ENCODE measurements at regions not wholly inside any gene's neighbourhood (a gene's known extent, or its start where the extent isn't known, plus 50 kb on each side); places are given as distances from the start of the nearest gene placed in this dataset.

DNA sequence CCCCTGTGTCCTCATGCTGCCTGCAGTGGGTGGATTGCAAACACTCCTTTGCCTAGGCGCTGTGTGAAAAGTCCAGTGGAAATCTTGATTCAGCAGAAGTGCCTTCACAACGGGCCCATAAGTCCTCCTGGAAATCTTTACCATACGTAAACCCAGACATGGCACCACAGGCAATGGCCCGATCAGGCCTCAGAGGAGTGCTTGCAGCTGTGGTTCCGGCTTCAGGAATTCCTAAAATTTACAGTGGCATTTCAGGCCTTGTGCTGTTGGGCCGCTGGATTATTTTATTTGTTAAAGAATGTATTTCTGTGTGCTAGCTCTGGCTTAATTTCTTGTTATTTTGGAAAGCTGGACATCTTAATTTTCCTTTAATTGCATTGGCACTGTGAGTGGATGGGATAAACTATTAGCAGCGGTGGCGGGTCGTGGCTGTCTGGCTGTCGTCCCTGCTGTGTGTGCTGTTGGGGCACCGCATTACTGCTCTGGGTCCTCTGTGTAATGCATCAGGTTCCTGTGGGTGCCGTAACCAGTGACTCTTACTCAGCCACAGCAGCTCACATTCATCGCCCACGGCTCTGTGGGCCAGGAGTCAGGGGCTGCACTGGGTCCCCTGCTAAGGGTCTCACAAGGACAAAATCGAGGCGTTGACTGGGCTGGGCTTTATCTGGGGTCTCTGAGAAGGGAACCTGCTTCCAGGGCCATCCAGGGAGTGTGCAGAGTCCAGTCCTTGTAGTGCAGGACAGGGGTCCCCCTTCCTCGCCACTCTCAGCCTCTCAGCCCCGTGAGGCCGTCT lies 73.1 kb downstream of the RTP5 start:
- DNase-seq (ENCODE audit: low read depth in 3 of 3, low spot score in 2 of 3) = no peak

DNA sequence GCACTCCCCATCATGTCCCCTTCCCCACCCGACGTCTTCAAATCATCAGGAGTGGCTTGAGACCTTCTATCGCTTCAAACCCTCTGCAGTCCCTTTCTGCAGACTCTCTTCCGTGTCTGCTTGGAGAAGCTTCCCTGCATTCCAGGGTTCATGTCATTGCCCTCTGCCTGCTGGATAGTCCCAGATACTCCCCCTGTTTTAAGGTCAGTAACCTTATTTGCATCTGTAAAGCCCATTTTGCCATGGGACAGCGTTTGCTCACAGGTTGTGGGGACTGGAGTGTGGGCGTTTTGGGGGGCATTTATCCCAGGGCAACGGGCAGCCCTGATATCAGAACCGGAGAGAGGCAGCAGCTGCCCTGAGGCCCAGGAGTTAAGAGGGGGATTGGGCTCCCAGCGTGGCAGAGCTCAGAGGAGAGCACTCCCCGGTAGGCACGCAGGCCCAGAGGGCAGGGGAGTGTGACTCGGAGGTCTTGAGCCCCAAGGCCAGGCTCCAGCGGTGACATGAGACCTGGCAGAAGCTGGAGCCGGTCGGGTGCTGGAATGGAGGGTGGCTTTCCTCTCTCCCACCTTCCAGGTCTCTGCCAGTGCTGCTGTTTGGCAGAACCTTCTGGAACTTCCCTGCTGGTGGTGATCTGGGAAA lies 73.8 kb downstream of the RTP5 start:
- no peak for DNase-seq (ENCODE audit: low read depth in 3 of 3, low spot score in 2 of 3)

DNA sequence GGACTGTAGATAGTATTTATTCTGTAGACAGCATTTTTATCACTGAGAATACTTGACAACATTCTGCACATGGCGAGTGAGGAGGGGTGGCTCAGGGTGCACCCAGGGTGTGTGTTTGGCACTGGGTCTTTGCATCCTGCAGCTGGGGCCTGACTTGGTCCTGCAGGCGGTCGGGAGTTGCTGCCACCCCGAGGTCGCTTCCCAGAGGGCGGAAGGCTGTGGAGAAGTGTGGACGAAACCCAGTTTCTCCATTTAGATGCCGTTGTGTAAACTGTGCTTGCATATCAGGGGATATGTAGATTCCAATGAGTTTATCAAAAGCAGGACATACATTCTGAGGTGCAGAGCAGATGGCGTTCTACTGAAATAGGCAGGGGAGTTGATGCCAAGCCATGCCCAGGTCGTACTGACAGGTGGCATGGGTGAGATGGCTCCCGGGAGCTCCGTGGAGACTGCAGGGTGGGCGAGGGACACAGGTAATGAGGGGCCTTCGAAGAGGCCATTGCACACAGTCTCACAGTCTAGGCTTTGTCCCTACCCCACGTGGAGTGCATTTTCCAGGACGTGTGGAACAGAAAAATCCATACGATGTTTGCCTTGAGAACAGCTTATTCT lies 74.5 kb downstream of the RTP5 start:
- no peak for DNase-seq (ENCODE audit: low read depth in 3 of 3, low spot score in 2 of 3)

DNA sequence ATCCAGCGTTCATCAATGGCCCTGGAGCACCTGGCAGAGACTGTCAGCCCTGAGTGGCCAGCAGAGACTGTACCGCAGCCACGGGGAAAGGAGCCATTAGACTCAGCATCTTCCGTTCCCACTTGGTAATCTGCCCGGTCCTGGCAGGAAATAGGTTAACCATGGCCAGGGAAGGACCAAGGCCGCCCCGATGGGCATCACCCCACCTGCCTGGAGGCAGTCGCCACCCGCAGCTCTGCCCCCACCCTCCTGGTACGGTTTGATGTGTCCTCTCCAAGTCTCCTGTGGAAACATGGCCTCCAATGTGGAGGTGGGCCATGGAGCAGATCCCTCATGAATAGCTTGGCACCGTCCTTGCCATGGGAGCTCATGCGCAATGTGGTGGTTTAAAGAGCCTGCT lies 75.3 kb downstream of the RTP5 start:
- no peak for DNase-seq (ENCODE audit: low read depth in 3 of 3, low spot score in 2 of 3)

DNA sequence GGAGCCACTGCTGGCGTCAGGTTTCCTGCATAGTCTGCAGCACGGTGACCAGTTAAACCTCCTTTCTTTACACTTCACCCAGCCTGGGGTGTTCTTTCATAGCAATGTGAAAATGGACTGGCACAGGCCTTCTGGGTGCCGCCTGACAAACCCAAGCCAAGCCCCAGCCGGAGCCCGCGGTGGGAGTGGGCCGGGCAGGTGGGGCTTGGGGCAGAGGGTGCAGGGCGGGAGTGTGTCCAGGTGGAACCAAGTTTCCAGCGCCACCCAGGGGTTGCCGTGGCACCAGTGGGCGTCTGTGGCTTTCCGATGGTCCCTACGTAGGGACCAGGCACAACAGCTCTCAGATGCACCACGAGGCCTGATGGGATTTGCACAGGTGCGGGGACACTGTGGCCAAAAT lies 75.8 kb downstream of the RTP5 start:
- DNase-seq (ENCODE audit: low read depth in 3 of 3, low spot score in 2 of 3) = no peak

DNA sequence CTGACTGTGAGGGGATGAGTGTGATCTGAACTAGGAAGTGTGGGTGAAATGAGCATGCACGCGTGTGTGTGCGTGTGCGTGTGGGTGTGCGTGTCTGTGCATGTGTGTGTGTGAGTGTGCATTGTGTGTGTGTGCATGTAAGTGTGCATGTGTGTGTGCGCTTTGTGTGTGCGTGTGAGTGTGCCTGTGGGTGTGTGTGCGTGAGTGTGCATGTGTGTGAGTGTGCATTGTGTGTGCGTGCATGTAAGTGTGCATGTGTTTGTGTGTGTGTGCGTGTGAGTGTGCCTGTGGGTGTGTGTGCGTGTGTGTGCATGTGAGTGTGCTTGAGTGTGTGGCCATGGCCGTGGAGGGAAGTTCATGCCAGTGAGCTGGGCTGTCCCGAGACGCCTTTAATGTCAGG lies 76.3 kb downstream of the RTP5 start:
- DNase-seq (ENCODE audit: low read depth in 3 of 3, low spot score in 2 of 3) = no peak

DNA sequence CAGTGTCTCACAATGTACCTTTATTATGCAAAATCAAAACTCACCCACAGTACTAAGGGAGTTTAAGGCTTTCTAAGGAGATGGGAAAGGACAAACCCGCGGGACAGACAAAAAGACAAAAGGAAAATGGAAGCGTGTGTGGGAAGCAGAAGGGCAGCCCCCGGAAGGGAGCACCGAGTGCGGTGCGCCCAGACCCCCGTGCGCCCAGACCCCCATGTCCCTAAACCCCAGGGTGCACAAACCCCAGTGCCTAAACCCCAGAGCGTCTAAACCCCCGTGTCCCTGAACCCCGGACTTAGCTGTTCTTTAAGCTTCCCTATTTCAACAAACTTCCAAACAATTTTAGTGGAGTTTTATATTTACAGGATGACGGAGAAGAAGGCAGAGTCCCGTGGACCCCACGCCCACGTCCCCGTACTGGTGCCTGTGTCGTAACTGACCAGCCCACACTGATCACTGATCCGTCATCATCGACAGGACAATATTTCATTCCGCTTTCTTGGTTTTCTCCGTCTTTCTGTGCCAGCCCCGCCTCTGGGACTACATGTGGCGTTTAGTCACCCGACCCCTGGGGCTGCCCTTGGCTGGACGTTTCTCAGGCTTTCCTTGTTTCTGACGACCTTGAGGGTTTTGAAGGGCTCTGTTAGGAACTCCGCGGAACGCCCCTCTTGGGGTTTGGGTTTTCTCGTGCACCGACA lies 76.9 kb downstream of the RTP5 start:
- no peak for DNase-seq (ENCODE audit: low read depth in 3 of 3, low spot score in 2 of 3)

DNA sequence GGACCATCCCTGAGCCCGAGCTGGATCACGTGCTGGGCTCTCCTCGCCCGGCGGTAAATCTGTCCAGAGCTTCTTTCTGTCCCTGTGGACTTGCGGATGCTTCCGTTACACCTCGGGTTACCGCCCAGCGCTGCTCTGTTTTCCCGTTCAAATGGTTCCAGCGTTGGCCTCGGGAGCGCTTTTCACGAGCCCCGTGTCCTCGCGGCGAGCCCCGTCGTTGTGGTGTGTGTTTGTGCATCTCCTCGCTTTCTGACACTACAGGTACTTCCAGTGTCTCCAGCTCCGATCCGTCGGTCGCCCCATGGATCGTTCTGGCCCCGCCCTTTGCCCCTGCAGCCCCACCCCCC lies 77.4 kb downstream of the RTP5 start:
- no peak for DNase-seq (ENCODE audit: low read depth in 3 of 3, low spot score in 2 of 3)

DNA sequence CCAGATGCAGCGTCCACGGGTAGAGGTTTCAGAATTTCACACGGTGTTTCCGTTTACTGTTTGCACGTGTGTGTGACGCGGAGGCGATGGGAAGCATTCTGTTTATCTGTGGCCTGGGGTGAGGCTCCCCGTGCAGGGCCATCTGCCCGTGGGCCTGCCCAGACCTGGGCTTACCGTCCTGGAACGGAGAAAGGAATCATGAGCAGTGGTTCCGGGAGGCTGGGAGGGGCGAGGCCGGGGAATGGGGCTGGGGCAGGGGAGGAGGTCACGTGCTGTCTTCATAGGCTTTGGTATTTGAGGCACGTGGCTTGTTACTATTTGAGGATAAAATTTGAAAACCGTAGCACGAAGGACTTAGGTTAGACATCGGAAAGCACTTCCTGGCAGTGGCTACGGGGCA lies 77.9 kb downstream of the RTP5 start:
- DNase-seq (ENCODE audit: low read depth in 3 of 3, low spot score in 2 of 3) = no peak

DNA sequence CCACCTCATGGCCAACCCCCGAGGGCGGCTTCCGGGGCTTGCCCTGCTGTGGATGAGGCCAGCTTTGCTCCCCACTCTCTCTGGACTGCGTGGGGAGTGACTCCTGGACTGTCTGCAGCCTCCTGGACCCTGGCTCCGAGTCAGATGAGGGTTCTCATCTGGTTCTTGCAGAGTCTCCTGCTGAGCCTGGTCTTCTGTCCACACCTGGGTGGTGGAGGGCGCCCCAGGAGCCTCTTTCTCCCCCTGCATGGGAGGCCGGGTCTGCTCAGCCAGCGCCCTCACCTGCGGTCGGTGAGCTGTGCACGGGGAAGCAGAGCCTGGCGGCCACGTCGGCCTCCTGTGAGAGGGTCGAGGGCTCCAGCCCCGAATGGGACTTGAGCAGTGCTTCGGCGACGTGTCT lies 78.3 kb downstream of the RTP5 start:
- DNase-seq (ENCODE audit: low read depth in 3 of 3, low spot score in 2 of 3) = no peak

DNA sequence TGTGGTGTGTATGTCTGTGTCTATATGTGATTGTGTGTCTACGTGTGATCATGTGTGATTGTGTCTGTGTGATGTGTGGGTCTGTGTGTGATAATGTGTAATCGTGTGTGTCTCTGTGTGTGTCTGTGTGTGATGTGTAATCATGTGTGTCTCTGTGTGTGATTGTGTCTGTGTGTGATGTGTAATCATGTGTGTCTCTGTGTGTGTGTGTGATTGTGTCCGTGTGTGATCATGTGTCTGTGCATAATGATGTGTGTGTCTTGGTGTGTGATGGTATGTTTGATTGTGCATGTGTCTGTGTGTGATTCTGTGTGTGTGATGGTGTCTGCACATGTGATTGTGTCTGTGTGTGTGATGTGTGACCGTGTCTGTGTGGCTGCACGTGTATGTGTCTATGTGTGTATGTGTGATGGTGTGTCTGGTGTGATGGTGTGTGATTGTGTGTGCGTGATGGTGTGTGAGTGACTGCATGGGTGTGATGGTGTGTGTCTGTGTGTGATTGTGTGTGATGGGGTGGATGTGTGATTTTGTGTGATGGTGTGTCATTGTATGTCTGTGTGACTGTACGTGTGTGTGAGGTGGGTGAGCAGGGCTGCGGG lies 78.9 kb downstream of the RTP5 start:
- no peak for DNase-seq (ENCODE audit: low read depth in 3 of 3, low spot score in 2 of 3)

DNA sequence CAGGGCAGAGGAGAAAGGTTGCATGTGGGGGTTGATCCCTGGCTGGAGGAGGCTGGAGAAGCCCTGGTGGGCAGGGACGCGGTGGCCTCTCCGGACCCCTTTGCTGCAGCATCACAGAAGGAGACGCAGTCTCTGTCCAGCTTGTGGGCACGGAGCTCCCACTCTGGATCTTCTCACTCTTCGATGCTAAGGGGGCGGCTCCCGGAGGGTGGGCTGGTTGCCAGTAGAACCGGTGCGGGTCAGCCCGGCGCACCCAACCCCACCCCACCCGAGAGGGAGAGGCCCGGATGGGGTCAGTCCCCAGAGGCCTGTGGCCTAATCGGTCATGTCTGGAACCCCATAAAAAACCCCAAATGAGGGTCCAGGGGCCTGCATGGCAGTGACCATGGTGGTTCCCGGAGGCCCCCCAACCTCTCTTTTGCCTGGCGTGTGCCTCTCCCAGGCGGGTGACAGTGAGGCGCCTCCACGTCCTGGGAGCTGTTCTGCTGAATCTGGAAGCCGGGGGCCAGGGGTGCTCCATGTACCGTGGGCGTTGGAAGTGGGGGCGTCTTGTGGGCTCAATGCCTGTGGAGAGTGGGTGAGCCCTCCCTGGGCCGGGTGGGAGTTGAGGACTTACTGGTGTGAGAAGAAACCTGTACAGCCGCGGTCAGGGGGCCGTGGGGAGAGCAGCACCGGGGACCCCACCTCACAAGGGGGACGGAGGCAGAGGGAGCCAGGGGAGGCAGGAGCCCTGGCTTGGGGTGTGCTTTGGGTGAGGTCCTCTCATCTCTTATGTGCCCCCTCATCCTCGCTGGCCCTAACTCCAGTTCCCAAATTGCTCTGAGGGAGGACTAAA lies 79.6 kb downstream of the RTP5 start:
- DNase-seq (ENCODE audit: low read depth in 3 of 3, low spot score in 2 of 3) = no peak

DNA sequence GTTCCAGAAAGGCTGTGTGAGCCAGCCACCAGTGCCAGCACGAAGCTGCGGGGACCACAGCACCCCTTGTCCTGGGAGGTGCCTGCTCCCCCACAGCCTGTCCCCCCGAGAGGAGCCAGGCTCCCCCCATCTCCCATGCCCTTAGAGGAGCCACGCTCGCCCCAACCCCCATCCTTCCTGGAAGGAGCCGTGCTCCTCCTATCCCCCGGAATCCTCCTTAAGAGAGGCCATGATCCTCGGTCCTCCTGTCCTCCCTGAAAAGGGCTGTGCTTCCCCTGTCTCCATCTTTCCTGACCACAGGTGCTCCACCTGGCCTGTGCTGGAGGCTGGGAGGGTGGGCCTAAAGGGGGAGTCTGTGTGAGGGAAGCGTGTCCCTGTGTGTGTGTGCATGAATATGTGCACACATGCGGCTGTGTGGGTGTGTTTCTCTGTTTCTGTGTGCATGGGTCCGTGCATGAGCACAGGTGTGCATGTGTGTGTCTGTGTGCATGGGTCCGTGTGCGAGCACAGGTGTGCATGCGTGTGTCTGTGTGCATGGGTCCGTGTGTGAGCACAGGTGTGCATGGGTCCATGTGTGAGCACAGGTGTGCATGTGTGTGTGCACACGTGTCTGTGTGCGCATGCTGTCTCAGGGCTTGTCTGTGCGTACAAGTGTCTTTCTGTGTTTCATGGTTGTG lies 80.3 kb downstream of the RTP5 start:
- no peak for DNase-seq (ENCODE audit: low read depth in 3 of 3, low spot score in 2 of 3)

DNA sequence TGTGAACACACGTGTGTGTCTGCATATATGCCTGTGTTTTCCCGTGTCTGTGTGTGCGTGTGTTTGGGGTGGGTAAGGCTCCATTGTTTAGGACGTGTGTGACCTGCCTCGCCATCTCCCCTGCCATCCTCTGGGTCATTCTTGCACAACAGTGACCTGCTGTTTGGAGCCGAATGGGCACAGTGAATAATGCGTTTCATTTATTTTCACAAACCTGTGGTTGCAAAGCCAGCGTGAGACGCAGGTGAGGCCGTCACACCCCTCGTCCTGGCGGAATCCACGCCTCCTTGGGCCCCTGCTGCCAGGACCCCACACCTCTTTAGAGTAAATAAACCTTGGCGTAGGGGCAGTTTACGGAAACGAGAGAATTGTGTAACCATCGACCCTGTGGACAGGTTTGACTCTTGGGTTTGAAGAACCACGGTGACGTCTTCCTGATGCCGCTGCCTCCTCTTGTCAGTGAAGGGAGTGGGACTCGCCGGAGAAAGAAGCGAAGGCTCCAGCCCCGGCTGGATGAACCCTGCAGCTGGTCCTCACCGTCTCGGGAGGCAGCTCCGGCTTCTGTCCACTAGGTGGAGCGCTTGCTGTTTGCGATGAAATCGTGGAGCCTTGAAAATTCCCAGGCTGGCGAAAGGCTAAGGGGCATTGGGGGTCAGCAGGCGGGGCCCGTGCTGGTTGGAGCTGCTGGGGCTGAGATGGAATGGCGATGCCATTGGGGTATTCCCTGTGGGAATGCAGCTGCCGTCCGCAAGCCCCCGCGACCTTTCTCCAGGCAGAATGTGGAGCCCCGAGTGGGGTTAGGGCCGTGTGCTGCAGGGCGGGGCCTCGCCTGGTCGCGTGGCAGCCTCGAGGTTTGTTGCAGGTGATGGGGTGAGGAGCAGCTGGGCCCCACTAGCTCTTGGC lies 81.1 kb downstream of the RTP5 start:
- DNase-seq (ENCODE audit: low read depth in 3 of 3, low spot score in 2 of 3) = peak; percentile 56 to 67 (median 59)

DNA sequence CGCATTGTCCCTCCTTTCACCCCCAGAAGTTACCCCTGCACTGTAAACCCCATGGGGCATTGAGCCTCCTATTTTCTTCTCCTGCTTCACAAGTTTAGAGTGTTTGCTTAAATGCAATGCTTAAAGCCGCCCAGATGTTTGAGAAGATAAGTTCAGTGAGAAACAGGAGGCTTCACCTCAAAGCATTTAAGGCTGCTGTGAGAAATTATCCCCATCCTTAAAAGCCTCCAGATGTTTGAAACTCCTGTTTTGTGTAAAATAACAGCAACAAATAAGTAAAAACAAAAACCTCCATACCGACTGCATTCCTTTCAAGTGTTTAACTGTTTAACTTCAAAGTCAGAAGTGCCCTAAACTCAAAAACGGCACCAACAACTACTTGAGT lies 81.8 kb downstream of the RTP5 start:
- DNase-seq (ENCODE audit: low read depth in 3 of 3, low spot score in 2 of 3) = no peak

DNA sequence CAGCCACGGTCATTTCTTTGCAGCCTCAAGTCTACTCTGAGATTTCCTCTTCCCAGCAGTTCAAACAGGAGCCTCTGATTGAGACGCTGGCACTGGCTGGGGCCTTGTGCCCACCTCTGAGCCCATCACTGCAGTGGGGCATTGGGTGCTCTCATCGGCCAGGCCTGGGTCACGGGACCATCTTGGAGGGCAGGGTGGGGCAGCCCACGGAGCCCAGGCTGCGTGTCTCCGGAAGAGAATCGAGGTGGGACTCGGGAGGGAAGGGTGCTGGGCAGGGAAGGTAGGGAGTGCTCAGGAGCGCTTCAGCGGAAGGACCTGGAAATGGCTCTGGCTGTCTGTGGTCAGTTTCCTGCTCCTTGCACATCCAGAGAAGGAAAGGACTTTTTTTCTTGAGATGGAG lies 82.4 kb downstream of the RTP5 start:
- DNase-seq (ENCODE audit: low read depth in 3 of 3, low spot score in 2 of 3) = no peak

DNA sequence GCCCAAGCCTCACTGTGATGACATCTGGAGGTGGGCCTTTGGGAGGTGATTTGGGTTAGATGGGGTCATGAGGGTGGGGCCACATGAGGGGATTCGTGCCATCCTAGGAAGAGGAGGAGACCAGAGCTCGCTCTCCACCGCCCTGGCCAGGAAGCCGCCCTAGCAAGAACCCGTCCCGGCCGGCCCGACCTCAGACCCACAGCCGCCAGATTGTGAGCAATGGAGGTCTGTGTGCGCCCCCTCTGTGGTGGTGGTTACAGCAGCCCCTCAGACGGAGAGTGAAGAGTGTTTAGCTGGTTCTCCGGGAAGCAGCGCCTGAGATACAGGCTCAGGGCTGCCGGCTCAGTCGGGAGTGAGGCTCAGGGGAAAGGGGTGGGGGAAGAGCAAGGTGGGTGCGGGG lies 83.3 kb downstream of the RTP5 start:
- DNase-seq (ENCODE audit: low read depth in 3 of 3, low spot score in 2 of 3) = no peak

DNA sequence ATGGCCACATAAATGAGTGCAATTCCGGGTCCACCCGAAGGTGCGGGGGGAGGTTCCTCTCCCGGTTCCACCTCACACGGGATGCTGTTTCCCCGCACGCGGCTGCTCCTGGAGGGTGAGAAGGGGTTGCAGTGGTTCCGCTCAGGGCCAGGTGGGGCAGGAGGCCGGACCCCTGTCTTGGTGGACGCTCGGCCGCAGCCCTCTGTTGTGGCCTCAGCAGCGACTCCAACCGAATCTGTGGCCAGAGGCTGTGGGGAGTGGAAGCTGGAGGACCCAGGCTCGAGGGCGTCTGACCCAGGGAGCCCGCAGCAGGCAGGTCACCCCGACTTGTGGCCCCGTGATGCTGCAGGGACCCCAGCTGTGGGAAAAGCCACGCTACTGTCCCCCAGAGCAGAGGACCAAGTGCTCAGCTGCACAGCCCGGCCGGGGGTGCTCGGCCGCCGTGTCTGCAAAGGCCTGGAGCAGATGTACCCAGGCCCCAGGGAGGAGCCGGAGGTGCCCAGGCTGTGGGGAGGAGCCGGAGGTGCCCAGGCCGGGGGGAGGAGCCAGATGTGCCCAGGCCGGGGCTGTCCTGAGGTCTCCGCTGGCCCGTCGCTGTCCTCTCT lies 83.9 kb downstream of the RTP5 start:
- DNase-seq (ENCODE audit: low read depth in 3 of 3, low spot score in 2 of 3) = no peak

Measured in right renal cortex interstitium (tissue), 3 donors.